Right forelimb (tissue), 1 donor: ENCODE measurements at regions not wholly inside any gene's neighbourhood (a gene's known extent, or its start where the extent isn't known, plus 50 kb on each side); places are given as distances from the start of the nearest gene placed in this dataset.
A peak's percentile ranks its signal among the peaks of the same experiment; 100 is the strongest.
"Not testable (repeated sequence)": the region's sequence is repeated elsewhere in the genome, so short reads cannot be mapped to it uniquely, and the experiment has no call there.

ENCODE experiments used
- DNase-seq: peaks from one replicate; pipeline ENCODE4 v3.0.0-alpha.2; 2018

- peak; percentile 85 for DNase-seq
Observed at GRCh38 chr9:124126648-124127646, 115.4 kb downstream of the LHX2 start.

- DNase-seq = no peak
Observed at GRCh38 chr9:124128568-124129166, 117.1 kb downstream of the LHX2 start.

- no peak for DNase-seq
Observed at GRCh38 chr9:124130277-124131075, 118.9 kb downstream of the LHX2 start.

- DNase-seq = not testable (repeated sequence)
Observed at GRCh38 chr9:124131518-124131917, 120.0 kb downstream of the LHX2 start.

GRCh38 chr9:124132671-124133147 is 121.1 kb downstream of the LHX2 start:
- peak; percentile 13 for DNase-seq

- peak; percentile 43 for DNase-seq
Observed at GRCh38 chr9:124133727-124134126, 122.2 kb downstream of the LHX2 start.

GRCh38 chr9:124134526-124134925 is 123.0 kb downstream of the LHX2 start:
- DNase-seq = no peak

GRCh38 chr9:124135813-124136365 is 121.9 kb upstream of the NEK6 start:
- DNase-seq = no peak

- no peak for DNase-seq
Observed at GRCh38 chr9:124137009-124137943, 120.5 kb upstream of the NEK6 start.

GRCh38 chr9:124137944-124138335 is 119.8 kb upstream of the NEK6 start:
- DNase-seq = no peak

GRCh38 chr9:124139001-124139400 is 118.7 kb upstream of the NEK6 start:
- DNase-seq = no peak

- DNase-seq = no peak
Observed at GRCh38 chr9:124140941-124141568, 116.7 kb upstream of the NEK6 start.

- not testable (repeated sequence) for DNase-seq
Observed at GRCh38 chr9:124144561-124145123, 113.1 kb upstream of the NEK6 start.

- DNase-seq = no peak
Observed at GRCh38 chr9:124146031-124146561, 111.7 kb upstream of the NEK6 start.

GRCh38 chr9:124149992-124150391 is 107.8 kb upstream of the NEK6 start:
- DNase-seq = no peak

GRCh38 chr9:124163760-124164255 is 93.9 kb upstream of the NEK6 start:
- DNase-seq = no peak

- DNase-seq = no peak
Observed at GRCh38 chr9:124164811-124165210, 92.9 kb upstream of the NEK6 start.

GRCh38 chr9:124174433-124174832 is 83.3 kb upstream of the NEK6 start:
- DNase-seq = no peak

- DNase-seq = not testable (repeated sequence)
Observed at GRCh38 chr9:124177522-124177921, 80.2 kb upstream of the NEK6 start.
